SH-SY5Y (cell line): ENCODE measurements at regions not wholly inside any gene's neighbourhood (a gene's known extent, or its start where the extent isn't known, plus 50 kb on each side); places are given as distances from the start of the nearest gene placed in this dataset.

Experiments used
- GATA2 ChIP-seq: IDR thresholded peaks from 2 replicates; pipeline ENCODE4 v1.6.1; 2011; ENCODE audit warnings: mild to moderate bottlenecking, low read depth, low read length
- GATA3 ChIP-seq: IDR thresholded peaks from 2 replicates; pipeline ENCODE4 v1.6.1; 2011; ENCODE audit warnings: low read depth, mild to moderate bottlenecking, low read length, moderate library complexity

GRCh38 chr22:34475886-34476285, 555.6 kb upstream of the LARGE1 start:
- TF ChIP-seq GATA3, result no peak
- TF ChIP-seq GATA2, result no peak
